ENCODE measurements at regions not wholly inside any gene's neighbourhood (a gene's known extent, or its start where the extent isn't known, plus 50 kb on each side); places are given as distances from the start of the nearest gene placed in this dataset.
"Not testable (repeated sequence)": the region's sequence is repeated elsewhere in the genome, so short reads cannot be mapped to it uniquely, and the experiment has no call there.

DNA sequence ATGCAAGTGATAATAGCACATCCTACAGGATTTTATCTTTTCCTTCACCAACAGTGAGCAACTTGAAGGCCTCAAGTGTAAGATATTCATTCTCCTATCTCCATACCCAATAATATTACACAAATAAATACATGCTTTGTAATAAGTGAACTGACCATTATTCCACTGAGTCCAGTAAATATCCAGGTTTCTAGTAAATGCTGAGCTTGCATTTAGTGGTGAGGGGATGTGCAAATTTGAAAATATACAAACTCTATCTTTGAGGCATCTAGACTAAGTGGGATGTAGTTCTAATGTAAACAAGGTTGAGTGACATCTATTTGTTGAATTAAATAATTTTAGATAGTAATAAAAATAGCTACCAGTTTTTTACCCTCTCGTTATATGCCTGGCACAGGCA lies 587.6 kb upstream of the IL12A start:
- DNase-seq: no peak

DNA sequence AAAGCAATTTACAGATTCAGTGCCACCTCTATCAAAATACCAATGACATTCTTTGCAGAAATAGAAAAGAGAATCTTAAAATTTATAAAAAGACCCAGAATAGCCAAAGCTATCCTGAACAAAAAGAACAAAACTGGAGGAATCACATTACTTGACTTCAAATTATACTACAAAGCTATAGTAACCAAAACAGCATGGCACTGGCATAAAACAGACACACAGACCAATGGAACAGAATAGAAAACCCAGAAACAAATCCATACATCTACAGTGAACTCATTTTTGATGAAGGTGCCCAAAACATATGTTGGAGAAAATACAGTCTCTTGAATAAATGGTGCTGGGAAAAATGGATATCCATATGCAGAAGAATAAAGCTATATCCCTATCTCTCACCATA lies 578.9 kb upstream of the IL12A start:
- DNase-seq: not testable (repeated sequence)

DNA sequence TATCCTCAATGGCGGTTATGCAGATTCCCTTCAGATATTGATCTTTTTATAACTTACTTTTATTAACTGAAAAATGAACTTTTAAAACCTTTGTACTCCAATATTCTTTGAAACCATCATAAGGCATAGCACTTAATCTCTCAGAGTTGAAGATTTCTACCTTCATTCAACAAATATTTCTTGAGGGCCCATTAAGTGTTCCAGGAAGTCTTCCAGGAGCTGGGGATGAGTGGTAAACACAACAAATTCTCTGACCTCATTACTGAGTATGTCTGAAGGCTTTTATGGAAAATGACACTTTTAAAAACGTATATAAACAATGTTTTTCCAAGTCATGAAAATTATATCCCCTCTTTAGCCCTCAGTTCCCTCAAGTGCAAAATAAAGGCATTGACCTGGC lies 575.3 kb upstream of the IL12A start:
- DNase-seq: no peak

DNA sequence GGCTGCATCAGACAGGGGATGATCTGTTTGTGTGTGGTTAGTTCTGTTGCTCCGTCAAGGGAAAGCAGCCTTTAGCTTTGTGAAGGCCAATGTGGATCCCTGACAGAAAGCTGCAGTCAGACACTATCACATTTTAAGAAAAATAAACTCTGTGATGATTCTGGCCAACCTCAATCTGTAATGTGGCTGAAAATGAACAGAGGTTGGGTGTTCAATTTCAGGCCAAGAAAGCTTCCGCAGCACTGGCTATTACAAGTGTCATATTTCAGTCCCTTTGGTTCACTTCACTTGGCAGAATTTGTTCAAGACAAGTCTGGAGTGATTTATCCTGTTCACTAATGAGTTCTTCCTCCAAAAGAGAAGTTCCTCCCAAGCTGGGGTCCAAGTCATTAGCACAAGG lies 571.8 kb upstream of the IL12A start:
- DNase-seq: no peak

DNA sequence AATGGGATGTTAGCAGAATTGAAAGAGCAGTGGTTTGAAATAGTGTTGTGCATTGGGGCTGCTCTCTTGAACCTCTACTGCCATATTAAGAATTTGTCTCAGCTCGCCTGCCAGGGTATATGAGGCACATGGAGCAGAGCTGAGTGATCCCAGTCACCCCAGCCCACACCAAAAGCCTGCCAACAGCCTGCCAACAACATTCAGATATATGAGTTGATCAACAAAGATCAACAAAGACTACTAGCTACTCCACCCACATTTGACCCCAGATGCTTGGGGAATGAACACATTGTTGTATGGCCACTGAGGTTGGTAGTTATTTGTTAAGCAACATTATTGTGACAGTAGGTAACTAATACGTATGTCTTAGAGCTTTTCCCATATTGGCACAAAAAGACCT lies 570.9 kb upstream of the IL12A start:
- DNase-seq: no peak

DNA sequence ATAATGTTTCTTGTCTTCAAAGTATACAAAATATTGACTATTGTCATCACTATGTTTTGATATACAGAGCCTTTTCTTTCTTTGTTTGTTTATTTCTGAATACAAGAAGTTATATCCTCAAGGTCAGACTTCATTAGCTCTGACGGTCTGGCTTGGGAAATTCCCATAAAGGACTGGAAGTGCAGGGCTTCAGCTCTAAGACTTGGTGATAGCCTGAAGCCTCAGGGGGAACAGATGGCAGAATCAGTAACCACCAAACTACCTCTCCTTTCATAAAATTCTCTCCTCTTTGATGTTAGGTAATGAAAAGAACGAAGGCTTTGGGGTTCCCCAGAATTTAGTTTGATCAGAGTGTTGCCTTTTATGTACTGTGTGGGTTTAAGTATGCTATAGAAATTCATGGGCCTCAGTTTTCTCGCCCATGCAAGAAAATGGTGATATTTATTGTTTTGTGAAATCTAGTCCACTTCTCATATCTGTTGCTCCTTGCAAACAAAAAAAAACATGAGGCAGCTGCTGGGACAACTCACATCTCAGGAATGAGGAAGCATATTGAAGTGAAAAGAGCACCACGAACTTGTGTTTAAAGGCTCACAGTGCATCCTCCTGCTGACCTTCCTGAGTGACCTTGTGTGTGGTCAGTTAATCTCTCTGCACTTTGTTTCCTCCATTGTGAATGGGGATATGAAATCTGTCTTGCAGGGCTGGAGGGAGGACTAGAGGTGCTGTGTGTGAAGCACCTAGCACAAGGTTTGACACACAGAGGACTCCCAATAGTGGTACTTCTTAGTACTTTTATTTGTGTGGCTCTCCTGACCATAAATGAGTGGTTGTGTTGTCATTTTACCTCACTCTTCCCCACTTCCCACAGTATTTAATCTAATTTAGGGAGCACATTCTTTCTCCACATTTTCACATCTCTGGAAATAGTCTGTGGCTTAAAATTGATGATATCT lies 569.8 kb upstream of the IL12A start:
- DNase-seq: no peak

DNA sequence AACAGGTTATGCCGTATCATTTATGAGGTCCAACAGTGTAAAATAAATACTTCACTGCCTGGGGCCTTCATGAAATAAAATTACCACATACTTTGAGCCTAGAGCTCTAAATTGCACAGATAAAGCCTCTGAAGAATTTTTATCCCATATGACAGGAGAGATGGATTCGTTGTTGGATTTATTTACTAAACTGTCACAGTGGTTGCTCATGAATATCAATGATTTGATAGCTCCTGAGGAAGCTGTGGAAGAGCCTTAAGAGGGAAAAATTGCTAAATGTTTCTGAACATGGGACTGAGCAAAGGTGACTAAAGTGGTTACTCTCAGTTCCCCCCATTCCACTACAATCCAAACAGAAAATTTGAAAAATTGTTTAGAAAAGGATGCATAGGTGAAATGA lies 558.9 kb upstream of the IL12A start:
- no peak for DNase-seq

DNA sequence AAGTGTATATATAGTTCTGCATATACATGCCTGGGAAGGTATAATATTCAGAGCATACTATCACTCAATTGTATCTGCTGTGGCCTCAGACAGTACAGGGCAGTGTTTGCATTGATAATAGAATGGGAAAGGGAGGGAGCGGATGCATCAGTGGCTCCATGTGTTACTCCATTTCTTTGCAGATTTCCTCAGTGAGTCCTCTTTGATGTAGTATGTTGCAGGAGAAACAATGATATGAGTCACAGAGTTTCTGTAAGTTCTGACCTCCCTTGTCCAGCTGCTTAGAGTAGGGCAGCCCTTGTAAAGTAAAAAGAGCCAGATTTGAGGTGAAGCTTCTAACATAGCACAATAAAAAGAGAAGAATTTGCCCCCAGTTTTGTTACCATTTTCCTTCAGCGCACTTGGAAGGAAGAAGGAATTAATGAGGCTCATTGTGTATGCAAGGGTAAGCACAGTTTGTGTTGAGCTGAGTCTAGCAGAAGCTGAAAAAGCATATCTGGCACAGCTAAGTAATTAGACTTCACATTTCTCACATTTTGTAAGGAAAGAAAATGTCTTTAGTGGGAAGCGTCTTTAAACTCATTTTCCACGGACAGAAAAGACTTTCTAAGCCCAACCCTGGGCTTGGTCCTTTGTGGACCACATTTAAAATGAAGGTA lies 555.8 kb upstream of the IL12A start:
- DNase-seq: no peak

DNA sequence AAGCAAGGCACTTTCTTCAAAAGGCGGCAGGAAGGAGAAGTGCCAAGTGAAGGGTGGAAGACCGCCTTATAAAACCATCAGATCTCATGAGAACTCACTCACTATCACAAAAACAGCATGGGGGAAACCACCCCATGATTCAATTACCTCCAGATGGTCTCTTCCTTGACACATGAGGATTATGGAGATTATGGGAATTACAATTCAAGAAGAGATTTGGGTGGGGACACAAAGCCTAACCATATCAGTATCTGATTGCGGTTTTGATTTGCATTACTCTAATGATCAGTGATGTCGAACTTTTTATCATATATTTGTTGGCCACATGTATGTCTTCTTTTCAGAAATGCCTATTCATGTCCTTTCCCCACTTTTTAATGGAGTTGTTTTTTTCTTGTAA lies 549.3 kb upstream of the IL12A start:
- no peak for DNase-seq

DNA sequence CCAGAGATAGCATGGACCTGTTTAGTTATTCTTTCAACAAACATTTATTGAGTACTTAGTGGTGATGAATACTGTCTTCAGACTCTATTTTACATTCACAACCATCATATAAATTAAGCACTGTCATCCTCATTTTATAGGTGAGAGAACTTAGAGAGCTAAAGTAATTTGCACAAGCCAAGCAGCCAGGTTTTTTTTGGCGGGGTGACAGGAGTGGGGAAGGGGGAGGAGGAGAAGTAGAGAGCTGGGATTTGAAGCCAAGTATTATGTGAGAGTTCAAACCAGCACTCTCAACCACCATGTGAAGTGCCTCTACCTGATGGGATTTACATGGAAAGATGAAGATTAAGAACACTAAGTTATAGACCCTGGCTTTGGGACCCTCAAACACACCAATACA lies 547.4 kb upstream of the IL12A start:
- no peak for DNase-seq

DNA sequence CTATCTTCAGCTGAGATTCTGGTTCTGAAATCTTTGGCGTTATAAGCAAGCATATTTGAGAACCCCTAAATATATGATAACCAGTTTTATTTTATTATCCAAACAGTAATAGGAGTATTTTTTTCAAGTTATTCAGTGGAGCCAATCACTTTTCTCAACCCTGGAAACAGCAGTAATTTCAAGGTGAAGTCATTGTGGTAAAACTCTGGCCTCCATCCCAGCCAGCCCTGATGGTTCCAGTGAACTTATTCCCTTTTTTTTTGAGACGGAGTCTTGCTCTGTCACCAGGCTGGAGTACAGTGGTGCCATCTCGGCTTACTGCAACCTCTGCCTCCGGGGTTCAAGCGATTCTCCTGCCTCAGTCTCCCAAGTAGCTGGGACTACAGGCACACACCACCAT lies 545.4 kb upstream of the IL12A start:
- no peak for DNase-seq

DNA sequence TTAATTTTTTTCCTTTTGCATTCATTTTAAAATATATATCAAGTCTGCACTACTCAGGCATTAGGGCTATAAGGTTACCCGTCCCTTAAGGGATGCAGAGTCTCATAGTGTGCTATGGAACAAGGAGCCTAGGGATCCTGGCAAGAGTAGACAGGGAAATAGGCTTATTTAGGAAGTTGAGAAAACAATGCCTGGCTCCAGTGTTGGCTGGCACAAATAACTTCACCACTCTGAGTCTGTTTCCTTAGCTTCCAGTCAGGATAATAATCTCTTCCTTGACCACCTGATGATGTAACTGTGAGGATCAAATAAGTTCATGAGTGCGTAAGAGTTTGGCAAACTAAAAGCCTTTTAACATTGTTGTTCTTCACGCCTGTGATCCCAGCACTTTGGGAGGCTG lies 540.8 kb upstream of the IL12A start:
- DNase-seq: no peak

DNA sequence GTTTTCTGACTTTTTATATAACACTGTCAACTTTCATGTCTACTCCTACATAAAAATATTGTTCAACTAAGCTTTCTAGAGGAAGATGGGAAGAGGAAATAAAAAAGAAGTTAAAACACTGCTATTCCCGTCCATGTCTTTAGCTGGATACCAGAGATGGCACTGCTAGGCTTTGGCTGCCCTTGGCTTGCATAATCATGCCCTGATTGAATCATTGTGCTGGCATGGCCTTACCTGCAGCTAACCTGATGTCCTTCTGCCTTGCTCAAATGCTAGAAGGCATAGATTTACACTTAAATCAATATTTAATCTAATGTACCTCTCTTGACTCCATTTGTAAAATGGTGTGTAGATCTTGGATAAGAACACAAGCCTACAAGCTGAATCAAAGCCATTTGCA lies 539.7 kb upstream of the IL12A start:
- DNase-seq: no peak

DNA sequence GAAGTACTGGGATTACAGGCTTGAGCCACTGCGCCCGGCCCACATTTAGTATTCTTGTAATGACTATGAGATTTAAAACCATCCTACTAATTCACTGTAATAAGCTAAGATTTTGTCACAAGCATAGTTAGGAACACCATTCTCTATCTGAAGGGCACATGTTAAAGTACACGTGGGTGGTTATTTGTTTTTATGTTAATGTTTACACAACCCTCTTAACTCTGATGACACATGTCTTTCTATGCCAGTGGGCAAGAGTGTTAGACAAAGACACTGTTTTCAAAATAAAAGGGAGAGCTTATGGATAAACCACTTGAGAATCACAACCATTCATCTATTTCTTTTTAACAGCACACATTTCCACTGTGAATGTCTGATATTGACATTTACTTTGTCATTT lies 537.6 kb upstream of the IL12A start:
- DNase-seq: no peak

DNA sequence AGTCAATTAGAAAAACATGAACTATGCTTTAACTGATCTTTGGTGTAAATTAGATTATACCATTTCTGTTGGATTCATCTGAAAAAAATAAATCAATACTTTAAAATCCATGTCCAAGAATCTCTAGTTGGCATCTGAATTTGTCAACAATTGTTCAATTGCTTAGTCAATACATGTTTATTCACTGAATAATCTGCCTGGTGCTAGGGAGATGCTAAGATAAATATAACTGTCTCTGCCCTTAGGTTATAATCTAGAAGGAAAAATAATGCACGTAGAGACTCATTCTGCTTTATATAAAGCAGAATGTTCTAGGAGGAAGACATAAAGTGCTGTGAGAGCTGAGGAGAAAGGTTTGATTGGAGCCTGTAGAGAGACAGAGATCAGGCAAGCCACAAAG lies 537.2 kb upstream of the IL12A start:
- no peak for DNase-seq

DNA sequence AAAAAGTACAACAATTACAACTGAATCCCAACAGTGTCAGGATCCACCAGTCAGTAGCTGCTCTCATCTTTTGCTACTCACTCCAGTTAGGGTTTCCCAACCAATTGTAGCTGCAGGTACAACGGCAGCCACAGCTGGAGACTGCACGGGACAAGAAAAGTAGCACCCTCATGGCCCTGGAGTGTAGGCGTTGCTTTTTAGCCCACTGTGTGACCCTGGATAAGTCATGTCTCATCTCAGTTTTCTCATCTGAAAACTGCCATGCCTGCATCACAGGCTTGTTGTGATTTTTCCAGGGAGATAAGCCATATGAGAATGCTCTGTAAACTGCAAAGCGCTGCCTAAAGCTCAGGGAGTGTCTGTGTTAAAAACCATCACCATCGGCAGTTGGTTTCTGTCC lies 535.6 kb upstream of the IL12A start:
- DNase-seq: no peak

DNA sequence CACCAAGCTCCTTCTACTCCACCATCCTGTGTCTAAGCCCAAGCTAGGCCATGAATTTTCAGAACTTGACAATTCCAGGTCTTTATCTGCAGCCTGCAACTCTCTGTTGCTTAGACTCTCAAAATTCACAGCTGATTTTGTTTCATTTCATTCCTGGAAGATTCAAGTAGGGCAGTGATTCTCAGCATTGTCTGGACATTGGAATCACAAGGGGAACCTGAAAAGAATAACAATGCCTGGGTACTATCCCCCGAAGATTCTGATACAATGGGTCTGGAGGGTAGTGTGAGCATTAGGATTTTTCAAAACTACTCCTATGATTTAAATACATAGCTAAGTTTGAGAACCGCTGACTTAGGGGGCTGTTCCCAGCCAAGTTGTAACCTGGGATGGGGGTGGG lies 534.7 kb upstream of the IL12A start:
- no peak for DNase-seq

DNA sequence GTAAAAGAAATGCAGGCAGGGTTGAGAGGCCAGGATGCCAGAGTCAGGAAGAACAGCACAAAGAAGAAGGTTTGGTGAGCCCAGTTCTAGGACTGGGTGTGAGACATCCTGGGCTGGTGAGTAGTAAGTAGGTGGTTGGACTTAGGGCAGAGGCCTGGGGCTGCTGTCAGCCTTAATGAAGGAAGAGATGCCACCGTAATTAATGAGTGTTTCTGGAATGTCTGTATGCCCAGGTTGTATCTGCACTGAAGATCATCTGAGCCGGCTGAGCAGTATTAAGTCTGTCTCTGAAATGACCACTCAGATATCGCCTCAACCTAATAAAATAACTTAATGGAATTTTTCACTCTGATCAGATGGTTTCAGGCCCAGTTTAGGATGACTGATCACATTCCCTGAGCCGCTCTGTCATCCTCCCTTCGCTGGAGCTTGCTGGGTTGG lies 532.9 kb upstream of the IL12A start:
- no peak for DNase-seq

DNA sequence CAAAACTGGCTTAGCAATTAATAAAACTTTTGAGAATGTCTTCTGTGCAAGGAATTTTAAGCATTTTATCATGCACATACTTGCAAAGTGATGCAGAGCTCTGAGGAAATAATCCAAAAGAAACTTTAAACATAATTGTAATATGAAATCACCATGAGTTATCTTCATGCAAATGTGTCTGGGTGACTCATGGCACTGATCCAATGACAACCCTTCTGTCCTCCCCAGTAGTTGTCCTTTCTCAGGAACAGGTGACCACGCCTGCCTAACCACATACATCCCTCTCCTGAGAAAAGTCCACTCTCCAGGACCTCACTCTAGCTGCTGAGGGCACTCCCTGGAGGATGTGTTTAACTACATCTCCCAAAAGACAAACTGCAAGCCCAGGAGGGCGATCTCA lies 530.6 kb upstream of the IL12A start:
- no peak for DNase-seq

DNA sequence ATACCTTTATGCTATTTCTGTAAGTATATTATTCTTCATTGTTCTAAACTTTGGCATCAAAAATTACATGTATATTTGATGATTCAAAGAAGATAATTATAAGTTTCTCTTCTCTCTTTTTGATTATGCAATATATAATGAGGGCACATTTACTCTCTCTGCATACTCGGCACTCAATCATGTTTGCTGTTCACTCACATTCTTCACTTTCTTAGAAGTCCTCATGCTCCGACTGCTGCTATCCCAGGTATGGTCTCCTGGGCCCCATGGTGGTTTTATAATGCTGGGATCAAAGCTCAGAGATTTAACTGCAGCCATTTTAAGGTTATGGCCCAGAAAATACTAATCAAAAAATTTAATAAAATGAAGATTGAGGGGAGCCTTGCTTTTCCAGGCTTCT lies 529.7 kb upstream of the IL12A start:
- DNase-seq: no peak

DNA sequence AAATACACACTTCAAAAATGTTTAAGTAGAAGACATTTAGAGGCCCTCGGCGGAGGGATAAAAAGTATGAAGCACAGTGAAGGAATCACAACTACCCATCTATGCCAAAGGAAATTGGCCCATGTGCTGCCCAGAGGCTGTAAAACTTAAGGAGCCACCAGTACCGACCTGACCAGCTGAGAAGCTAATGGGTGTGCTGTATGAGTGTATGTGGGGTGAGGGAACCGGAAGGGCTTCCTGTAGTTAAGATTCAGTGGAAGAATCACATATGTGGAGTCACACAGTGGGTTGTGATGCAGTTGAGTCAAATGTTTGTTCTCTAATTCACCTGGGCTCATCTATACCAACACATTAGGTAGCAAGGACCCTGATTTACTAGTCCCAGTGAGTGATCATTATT lies 516.0 kb upstream of the IL12A start:
- no peak for DNase-seq

DNA sequence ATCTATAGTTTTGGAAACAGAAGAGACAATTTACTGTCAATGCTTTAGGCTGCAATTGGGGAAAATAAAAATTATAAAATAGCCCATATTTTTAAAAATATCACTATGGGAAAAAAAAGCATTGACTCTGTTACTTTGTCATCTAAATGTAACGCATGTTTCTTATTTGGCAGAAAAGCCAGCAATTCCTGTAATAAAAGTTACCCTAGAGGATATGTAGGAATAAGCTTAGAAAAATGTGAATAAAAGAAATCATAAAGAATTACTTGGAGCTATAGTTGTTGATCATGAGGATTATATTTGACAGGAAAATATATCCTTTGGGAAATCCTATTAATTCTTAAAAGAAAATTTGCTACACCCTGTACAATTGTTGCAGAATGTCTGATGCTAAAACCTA lies 515.4 kb upstream of the IL12A start:
- DNase-seq: no peak

DNA sequence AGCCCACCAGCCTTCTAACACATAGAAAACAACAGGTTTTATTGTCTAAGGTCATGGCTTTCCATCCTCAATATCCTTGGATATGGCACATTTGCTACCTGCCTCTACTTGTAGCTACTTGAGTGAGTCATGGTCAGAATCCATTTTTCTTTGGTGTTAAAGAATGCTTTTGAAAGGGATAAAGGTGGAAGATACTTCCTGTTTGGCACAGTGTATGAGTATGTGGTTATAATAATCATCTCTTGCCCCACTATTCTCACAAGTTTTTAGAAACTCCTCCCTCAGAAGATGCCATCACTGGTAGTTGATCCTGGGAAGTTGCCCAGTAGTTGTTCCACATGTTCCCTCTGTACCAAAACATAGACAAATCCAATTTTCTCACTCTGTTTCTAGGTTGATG lies 508.6 kb upstream of the IL12A start:
- no peak for DNase-seq

DNA sequence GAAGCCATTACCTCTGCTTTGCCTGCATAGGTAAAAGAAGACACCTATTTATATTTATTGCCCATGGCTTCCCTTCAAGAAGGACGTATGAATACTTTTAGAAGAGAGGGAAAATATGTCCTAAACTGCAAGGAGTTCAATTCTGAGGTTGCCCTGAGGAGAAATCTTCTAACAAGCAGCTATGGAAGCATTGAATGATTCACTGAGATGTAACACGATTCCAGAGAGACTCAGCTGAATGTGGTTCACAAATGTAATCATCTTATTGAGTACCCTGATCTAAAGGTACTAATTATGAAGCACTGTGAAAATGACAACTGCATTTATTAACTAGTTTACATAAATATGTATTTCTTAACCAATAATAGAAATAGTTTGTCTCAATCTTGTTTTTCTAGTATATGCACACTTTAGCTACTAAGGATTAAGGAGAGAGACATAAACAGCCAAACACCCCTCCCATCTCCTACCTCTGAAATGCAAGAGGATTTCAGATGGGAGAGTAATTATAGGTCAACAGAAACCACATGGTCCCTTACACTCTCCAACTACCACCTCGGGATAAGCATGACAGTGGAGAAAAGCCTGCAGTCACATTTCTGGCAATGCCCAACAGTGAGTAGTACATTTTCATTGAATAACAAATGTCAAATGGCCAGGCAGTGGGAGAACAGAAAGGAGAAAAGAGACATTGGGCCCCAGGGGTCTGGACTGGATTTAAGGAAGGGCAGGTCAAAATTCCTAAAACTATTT lies 506.2 kb upstream of the IL12A start:
- no peak for DNase-seq
